ENCODE measurements at regions not wholly inside any gene's neighbourhood (a gene's known extent, or its start where the extent isn't known, plus 50 kb on each side); places are given as distances from the start of the nearest gene placed in this dataset.
"Not testable (repeated sequence)": the region's sequence is repeated elsewhere in the genome, so short reads cannot be mapped to it uniquely, and the experiment has no call there.

DNA sequence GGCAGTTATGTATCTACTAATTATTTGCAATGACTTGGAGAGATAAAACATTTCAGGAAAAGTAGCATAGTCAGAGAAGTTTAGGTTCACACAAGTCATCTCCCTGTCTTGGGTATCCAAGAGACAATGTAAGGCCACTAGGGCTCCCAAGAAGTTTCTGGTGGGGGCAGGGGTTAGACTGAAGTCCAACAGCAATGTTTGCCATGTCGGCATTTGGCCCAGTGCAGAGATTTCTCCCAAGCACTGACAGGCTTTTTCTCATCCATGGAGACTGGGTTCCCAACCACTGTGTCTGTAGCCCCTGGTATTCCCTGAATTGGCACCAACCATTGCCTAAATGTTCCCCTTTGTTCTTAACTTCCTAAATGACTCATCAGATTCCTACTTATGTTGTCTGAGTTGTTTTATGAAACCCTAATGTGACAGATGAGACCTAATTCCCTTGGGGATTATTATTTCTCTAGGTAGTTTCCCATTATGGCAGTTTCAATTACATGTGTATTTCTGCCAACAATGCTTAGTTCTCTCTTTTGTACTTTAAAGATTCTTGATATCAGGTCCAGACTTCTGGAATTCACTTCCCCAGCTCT lies 103.6 kb upstream of the EGFLAM start:
- H4K20me1 ChIP-seq, result no peaks in the 10 kb centered on the region
- no peaks in the 10 kb centered on the region for H3K27me3 ChIP-seq
- no peaks in the 10 kb centered on the region for H3K4me1 ChIP-seq
- no peak overlapping the region for H3K9ac ChIP-seq
- H3K36me3 ChIP-seq, result no peaks in the 10 kb centered on the region
- no peak for TF ChIP-seq Cebpa-rat (IDR thresholded peaks at IDR 0.05)
- no peaks in the 10 kb centered on the region for H3K9me3 ChIP-seq
- H3K4me2 ChIP-seq, result no peak overlapping the region
- no peak overlapping the region for H3K4me3 ChIP-seq
- no peak overlapping the region for H3K27ac ChIP-seq

DNA sequence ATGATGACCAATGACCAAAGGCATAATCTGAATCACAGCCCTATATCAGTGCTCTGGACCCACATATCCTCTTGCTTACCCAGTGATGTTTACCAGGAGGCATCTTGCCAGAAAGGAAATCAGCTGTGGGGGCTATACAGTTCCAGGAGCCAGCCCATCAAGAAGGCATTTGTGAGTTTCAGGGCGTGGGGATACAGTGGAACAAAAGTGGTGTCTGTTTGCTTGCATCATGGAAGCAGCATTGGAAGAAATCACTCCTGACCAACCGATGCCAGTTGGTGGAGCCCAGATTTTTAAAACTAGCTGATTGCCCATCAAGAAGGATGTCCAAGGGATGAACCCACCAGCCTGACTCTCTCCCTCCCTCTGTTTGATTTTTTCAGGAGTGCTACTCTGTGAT lies 106.5 kb upstream of the EGFLAM start:
- no peaks in the 10 kb centered on the region for H3K36me3 ChIP-seq
- TF ChIP-seq Cebpa-rat (IDR thresholded peaks at IDR 0.05), result no peak
- no peak overlapping the region for H3K9ac ChIP-seq
- H3K27me3 ChIP-seq, result no peaks in the 10 kb centered on the region
- H3K4me2 ChIP-seq, result no peak overlapping the region
- no peaks in the 10 kb centered on the region for H4K20me1 ChIP-seq
- H3K9me3 ChIP-seq, result no peaks in the 10 kb centered on the region
- no peak overlapping the region for H3K27ac ChIP-seq
- H3K4me3 ChIP-seq, result no peak overlapping the region
- H3K4me1 ChIP-seq, result no peaks in the 10 kb centered on the region

DNA sequence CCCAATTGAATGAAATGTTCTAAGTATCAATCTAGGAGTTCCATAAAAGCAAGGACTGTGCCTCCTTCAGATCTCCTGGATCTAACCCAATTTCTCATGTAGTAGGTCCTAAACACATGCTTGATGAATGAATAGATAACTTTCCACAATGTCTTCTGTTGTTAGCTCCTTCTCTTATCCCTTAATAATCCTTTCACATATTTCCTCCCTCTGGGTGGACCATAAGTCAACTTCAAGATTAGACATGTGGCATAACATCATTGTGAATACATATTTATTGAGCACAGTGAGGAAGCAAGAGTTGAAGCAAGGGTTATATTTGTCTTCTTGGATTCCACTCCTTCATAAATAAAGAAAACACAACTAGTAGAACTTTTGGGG lies 108.6 kb upstream of the EGFLAM start:
- H3K4me2 ChIP-seq, result no peak overlapping the region
- H3K27ac ChIP-seq, result no peak overlapping the region
- no peaks in the 10 kb centered on the region for H3K36me3 ChIP-seq
- H3K4me3 ChIP-seq, result no peak overlapping the region
- H4K20me1 ChIP-seq, result no peaks in the 10 kb centered on the region
- TF ChIP-seq Cebpa-rat (IDR thresholded peaks at IDR 0.05), result no peak
- no peaks in the 10 kb centered on the region for H3K27me3 ChIP-seq
- H3K4me1 ChIP-seq, result no peaks in the 10 kb centered on the region
- no peaks in the 10 kb centered on the region for H3K9me3 ChIP-seq
- H3K9ac ChIP-seq, result no peak overlapping the region

- no peak for TF ChIP-seq Cebpa-rat (IDR thresholded peaks at IDR 0.05)
- Histone ChIP-seq H3K27ac (no peak overlapping the region), H3K4me2 (no peak overlapping the region), H3K9me3 (no peaks in the 10 kb centered on the region), H3K4me1 (no peaks in the 10 kb centered on the region), H3K27me3 (no peaks in the 10 kb centered on the region), H3K9ac (no peak overlapping the region), H4K20me1 (no peaks in the 10 kb centered on the region), H3K4me3 (no peak overlapping the region), H3K36me3 (no peaks in the 10 kb centered on the region)
These were observed 110.2 kb upstream of the EGFLAM start for GRCh38 chr5:38148021-38148625.

GRCh38 chr5:38143384-38143783 lies 115.0 kb upstream of the EGFLAM start:
- no peaks in the 10 kb centered on the region for H3K27me3 ChIP-seq
- TF ChIP-seq Cebpa-rat (IDR thresholded peaks at IDR 0.05), result no peak

DNA sequence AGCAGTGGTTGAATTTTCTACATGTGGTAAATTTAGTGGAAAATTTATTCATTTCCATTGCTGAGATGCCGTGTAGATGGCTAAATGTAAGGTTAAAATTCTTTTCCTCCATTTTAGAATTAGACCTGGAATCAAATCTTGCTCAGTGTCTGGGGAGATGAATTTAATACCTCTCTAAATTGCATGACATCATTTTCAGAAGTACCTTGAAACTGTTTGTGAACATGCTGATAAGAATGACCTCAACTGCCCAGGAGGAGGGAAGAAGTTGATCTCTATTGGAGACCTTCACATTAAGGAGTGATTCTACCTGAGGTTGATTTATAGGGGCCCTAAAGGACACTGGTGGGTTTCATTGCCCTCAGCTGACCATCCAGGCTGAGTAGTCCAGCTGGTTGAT lies 116.7 kb upstream of the EGFLAM start:
- no peaks in the 10 kb centered on the region for H3K27me3 ChIP-seq
- TF ChIP-seq Cebpa-rat (IDR thresholded peaks at IDR 0.05), result no peak

More at GRCh38 chr5:38143384-38143783, 115.0 kb upstream of the EGFLAM start:
- no peaks in the 10 kb centered on the region for H3K36me3 ChIP-seq
- H3K9ac ChIP-seq, result no peak overlapping the region
- no peaks in the 10 kb centered on the region for H3K4me1 ChIP-seq
- H3K27ac ChIP-seq, result no peak overlapping the region
- no peak overlapping the region for H3K4me3 ChIP-seq
- no peak overlapping the region for H3K4me2 ChIP-seq
- no peaks in the 10 kb centered on the region for H4K20me1 ChIP-seq
- H3K9me3 ChIP-seq, result no peaks in the 10 kb centered on the region

DNA sequence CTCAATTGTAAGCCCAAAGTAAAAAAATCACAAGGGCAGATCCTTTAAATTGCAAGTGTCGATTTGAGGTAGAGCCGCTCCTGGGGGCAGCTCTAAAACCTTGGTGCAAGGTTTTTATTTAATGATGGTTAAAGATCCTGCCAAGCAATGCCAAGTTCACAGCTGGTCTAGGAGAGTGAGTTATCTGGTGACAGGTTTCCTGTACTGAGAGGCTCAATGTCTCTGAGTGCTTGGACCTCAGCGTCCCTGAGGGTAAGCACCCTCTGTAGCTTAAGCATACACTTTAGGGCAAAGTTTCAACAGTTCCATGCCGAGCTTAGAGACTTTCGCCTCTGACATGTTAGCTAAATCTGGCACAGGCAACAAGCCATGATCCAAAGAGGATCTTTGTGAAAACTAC lies 119.8 kb upstream of the EGFLAM start:
- H3K9me3 ChIP-seq, result no peaks in the 10 kb centered on the region
- no peak overlapping the region for H3K27ac ChIP-seq
- no peaks in the 10 kb centered on the region for H3K27me3 ChIP-seq
- no peaks in the 10 kb centered on the region for H4K20me1 ChIP-seq
- H3K4me3 ChIP-seq, result no peak overlapping the region
- no peaks in the 10 kb centered on the region for H3K36me3 ChIP-seq
- no peaks in the 10 kb centered on the region for H3K4me1 ChIP-seq
- no peak overlapping the region for H3K4me2 ChIP-seq
- H3K9ac ChIP-seq, result no peak overlapping the region
- no peak for TF ChIP-seq Cebpa-rat (IDR thresholded peaks at IDR 0.05)

More for the DNA sequence above, 116.7 kb upstream of the EGFLAM start:
- Histone ChIP-seq H3K36me3 (no peaks in the 10 kb centered on the region), H4K20me1 (no peaks in the 10 kb centered on the region), H3K4me1 (no peaks in the 10 kb centered on the region), H3K9me3 (no peaks in the 10 kb centered on the region), H3K4me3 (no peak overlapping the region), H3K9ac (no peak overlapping the region), H3K27ac (no peak overlapping the region), H3K4me2 (no peak overlapping the region)

DNA sequence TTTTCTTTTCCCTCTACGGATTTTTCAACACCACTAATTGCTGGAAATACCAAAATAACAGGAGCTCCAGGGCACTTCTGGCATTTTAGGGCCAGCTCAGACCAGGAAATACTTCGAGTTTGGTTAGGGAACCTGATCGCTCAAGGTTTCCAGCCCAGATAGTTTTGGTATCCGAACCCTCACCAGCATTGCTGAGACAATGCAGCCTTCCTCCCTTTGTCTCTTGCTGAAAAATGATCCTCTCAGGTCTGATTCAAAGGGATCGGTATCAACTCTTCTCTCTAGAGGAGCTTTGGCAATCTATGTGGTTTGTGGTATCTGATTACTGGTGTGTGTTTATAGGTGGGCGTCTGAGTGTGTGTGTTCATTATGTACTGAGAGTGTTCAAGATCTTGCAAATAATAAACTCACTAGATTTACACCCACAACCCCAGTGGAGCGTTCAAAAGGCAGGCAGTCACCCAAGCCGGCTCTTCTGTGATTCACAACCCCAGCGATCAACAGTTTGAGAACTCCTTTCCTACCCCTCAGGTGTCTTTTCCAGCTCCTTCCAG lies 122.8 kb upstream of the EGFLAM start:
- Histone ChIP-seq H4K20me1 (no peaks in the 10 kb centered on the region), H3K9ac (no peak overlapping the region), H3K4me2 (no peak overlapping the region), H3K36me3 (no peaks in the 10 kb centered on the region), H3K4me1 (no peaks in the 10 kb centered on the region), H3K9me3 (no peaks in the 10 kb centered on the region), H3K27ac (no peak overlapping the region), H3K4me3 (no peak overlapping the region), H3K27me3 (no peaks in the 10 kb centered on the region)
- TF ChIP-seq Cebpa-rat (IDR thresholded peaks at IDR 0.05), result no peak

GRCh38 chr5:38134810-38135209 lies 123.5 kb upstream of the EGFLAM start:
- no peak for TF ChIP-seq Cebpa-rat (IDR thresholded peaks at IDR 0.05)
- Histone ChIP-seq H3K4me3 (no peak overlapping the region), H3K9me3 (no peaks in the 10 kb centered on the region), H3K4me1 (no peaks in the 10 kb centered on the region), H4K20me1 (no peaks in the 10 kb centered on the region), H3K27me3 (no peaks in the 10 kb centered on the region), H3K9ac (no peak overlapping the region), H3K27ac (no peak overlapping the region), H3K4me2 (no peak overlapping the region), H3K36me3 (no peaks in the 10 kb centered on the region)

GRCh38 chr5:38134294-38134693 lies 124.1 kb upstream of the EGFLAM start:
- H3K27me3 ChIP-seq, H3K4me3 ChIP-seq, H3K4me1 ChIP-seq, H3K36me3 ChIP-seq, H3K27ac ChIP-seq, H3K4me2 ChIP-seq, H3K9me3 ChIP-seq, H4K20me1 ChIP-seq, H3K9ac ChIP-seq: not testable (repeated sequence)

Measured in BLaER1 (cell line).